HFFc6 (cell line): ENCODE measurements at regions not wholly inside any gene's neighbourhood (a gene's known extent, or its start where the extent isn't known, plus 50 kb on each side); places are given as distances from the start of the nearest gene placed in this dataset.

Experiments
- DNase-seq: peaks from one replicate; pipeline ENCODE4 v3.0.0-alpha.2; 2018
- H3K27ac Mint-ChIP-seq: 2 replicates; pipeline ENCODE4 v1.8.0; 2020; ENCODE audit warnings: mild to moderate bottlenecking, mixed read lengths
- H3K27me3 Mint-ChIP-seq: 2 replicates; pipeline ENCODE4 v1.8.0; 2021; ENCODE audit warnings: mild to moderate bottlenecking, moderate library complexity, mixed read lengths; ENCODE audit not compliant: insufficient read depth
- H3K36me3 Mint-ChIP-seq: 2 replicates; pipeline ENCODE4 v1.8.0; 2021; ENCODE audit warnings: low read depth, mixed read lengths
- H3K4me1 Mint-ChIP-seq: 2 replicates; pipeline ENCODE4 v1.8.0; 2020; ENCODE audit warnings: low read depth, mixed read lengths
- H3K4me3 Mint-ChIP-seq: 2 replicates; pipeline ENCODE4 v1.8.0; 2020; ENCODE audit warnings: mild to moderate bottlenecking, moderate library complexity, mixed read lengths
- H3K9me3 Mint-ChIP-seq: 2 replicates; pipeline ENCODE4 v1.8.0; 2020; ENCODE audit warnings: mild to moderate bottlenecking, mixed read lengths
- TF ChIP-seq, protein P1 (sequence below): fragments of 200-600 bp; sonication (generic); IDR thresholded peaks from 2 replicates; pipeline ENCODE4 v1.5.0; 2021; ENCODE audit warnings: antibody characterized with exemption, mild to moderate bottlenecking

DNA sequence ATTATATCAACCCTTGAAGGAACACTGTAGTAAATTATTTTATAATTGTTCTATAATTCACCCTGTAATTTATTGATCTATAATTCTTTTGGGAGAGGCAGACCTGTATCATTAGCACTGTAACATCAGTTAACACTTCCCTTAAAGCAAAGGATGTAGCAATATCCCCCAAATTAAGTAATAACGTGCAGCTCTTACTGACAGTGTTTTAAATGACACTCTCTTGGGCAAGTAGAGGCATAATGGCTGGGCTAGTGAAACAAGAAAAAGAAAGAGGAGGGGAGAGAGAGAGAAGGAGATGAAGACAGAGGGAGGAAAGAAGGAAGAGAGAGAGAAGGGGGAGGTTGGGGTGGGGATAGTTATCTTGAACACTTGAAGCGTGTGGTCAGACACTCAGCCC, 161.0 kb upstream of the RNF32 start:
- DNase-seq = no peak
- Mint-ChIP-seq H3K9me3 (peaks cover 38% of the 10 kb centered on the region), H3K36me3 (0 out of 2 replicates have a peak, but pooled peaks cover 3% of the 10 kb centered on the region), H3K4me1 (peaks cover 11% of the 10 kb centered on the region), H3K27ac (no peak overlapping the region), H3K27me3 (peaks cover 1% of the 10 kb centered on the region), H3K4me3 (no peak overlapping the region)
- TF ChIP-seq, protein P1, sequence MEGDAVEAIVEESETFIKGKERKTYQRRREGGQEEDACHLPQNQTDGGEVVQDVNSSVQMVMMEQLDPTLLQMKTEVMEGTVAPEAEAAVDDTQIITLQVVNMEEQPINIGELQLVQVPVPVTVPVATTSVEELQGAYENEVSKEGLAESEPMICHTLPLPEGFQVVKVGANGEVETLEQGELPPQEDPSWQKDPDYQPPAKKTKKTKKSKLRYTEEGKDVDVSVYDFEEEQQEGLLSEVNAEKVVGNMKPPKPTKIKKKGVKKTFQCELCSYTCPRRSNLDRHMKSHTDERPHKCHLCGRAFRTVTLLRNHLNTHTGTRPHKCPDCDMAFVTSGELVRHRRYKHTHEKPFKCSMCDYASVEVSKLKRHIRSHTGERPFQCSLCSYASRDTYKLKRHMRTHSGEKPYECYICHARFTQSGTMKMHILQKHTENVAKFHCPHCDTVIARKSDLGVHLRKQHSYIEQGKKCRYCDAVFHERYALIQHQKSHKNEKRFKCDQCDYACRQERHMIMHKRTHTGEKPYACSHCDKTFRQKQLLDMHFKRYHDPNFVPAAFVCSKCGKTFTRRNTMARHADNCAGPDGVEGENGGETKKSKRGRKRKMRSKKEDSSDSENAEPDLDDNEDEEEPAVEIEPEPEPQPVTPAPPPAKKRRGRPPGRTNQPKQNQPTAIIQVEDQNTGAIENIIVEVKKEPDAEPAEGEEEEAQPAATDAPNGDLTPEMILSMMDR = no peak

DNA sequence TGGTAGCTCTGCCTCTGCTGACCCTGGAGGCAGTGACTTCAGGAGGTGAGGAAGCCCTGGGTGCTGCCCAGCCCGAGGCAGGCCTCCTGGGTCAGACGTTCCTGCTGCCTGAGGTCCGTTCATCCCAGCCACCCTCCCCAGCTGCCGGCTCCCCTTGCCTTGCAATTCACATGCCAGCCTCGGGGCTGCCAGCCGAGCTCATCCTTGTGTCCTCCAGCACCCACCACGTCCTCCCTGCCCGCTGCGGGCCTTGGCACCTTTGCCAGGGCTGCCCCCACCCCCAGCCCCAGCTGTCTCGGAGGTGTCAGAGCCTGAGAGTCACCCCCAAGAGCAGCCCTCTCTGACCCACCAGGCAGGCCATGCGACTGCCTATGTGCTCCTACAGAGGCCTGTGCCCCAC, 162.1 kb upstream of the RNF32 start:
- H3K4me3 Mint-ChIP-seq = no peak overlapping the region
- peaks cover 19% of the 10 kb centered on the region for H3K4me1 Mint-ChIP-seq
- peaks cover 1% of the 10 kb centered on the region for H3K27me3 Mint-ChIP-seq
- no peak for DNase-seq
- H3K36me3 Mint-ChIP-seq = 0 out of 2 replicates have a peak, but pooled peaks cover 3% of the 10 kb centered on the region
- no peak overlapping the region for H3K27ac Mint-ChIP-seq
- peaks cover 30% of the 10 kb centered on the region for H3K9me3 Mint-ChIP-seq
- TF ChIP-seq, protein P1 = no peak

DNA sequence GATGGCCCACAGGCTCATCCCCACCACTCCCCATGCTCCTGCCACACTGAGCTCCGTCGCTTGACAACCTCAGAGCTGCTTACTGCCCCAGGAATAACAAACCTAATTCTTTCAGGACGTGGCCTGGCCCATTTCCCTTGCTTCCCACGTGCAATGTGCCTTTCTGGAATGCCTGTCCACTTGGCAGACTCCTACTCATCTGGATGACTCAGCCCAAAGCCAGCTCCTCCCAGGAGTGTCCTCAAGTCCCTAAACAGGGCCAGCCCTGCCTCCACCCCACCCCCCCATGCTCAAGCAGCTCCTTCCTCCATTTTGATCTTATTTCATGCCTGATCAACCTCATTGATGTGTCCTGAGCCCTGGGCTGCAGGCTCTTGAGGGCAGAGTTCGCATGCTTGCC, 164.9 kb upstream of the RNF32 start:
- H3K36me3 Mint-ChIP-seq = no peaks in the 10 kb centered on the region; the same call in 1 of the 2 replicates
- no peak overlapping the region for H3K4me3 Mint-ChIP-seq
- DNase-seq = peak; percentile 44
- peaks cover under 1% of the 10 kb centered on the region for H3K27me3 Mint-ChIP-seq
- peaks cover 27% of the 10 kb centered on the region for H3K9me3 Mint-ChIP-seq
- H3K27ac Mint-ChIP-seq = peak overlapping the region; percentile 69; the same call in 1 of the 2 replicates
- H3K4me1 Mint-ChIP-seq = peaks cover 19% of the 10 kb centered on the region
- TF ChIP-seq, protein P1 = no peak

DNA sequence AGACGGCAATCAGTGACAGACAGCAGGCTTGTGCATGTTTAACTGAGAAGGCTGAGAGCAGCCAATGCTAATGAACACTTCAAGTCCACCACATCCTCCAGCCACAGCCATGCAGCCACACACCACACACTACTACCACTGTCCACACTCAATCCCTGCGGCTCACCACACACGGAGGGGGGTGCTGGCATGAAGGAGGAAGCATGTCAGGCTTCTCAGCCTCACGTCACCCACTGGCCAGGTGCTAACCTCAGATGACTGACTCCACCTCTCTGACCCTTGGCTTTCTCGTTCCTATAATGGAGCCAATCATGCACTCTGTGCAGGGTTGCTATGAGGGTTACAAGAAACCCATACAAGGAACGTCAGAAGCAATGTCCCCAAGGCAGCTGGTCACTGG, 165.4 kb upstream of the RNF32 start:
- DNase-seq = no peak
- Mint-ChIP-seq H3K27me3 (peaks cover 3% of the 10 kb centered on the region), H3K27ac (peak overlapping the region; percentile 69; the same call in 1 of the 2 replicates), H3K4me1 (peaks cover 19% of the 10 kb centered on the region), H3K36me3 (no peaks in the 10 kb centered on the region; the same call in 1 of the 2 replicates), H3K9me3 (peaks cover 24% of the 10 kb centered on the region), H3K4me3 (no peak overlapping the region)
- TF ChIP-seq, protein P1 = no peak

DNA sequence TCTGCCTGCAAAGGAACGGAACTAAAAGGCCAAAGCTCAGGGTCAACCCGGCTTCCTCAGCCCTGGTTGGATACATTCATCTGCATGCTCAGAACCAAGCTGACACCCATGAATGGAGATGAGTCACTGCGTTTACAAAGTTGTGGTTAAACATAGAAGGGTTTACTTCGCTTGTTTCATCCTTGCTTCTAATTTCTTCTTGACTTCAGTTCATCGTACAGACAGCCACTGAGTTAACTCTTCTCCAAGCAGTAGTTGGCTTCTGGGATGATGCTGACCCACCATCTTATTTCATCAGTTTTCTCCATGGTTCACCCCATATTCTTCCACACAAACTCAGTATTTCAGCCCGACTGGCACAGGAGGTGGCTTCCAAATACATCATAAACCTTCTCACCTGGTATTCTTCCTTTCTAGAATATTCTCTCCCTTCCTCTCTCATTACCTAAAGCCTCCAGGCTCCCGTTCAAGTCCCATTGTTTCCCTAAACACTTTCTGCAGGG, 166.3 kb upstream of the RNF32 start:
- TF ChIP-seq, protein P1 = no peak
- Mint-ChIP-seq H3K36me3 (no peaks in the 10 kb centered on the region; the same call in 1 of the 2 replicates), H3K4me3 (no peak overlapping the region), H3K27ac (no peak overlapping the region), H3K27me3 (peaks cover 3% of the 10 kb centered on the region), H3K4me1 (peaks cover 19% of the 10 kb centered on the region), H3K9me3 (peaks cover 20% of the 10 kb centered on the region)
- peak; percentile 36 for DNase-seq
